ENCODE measurements at regions not wholly inside any gene's neighbourhood (a gene's known extent, or its start where the extent isn't known, plus 50 kb on each side); places are given as distances from the start of the nearest gene placed in this dataset.

GRCh38 chr2:2889646-2890045 lies 488.0 kb downstream of the EIPR1 start:
- Histone ChIP-seq H3K79me2 (ENCODE audit: insufficient read depth, low read length) (no peaks in the 10 kb centered on the region), H3F3A (ENCODE audit: insufficient read depth, low read length) (no peaks in the 10 kb centered on the region), H3K4me3 (ENCODE audit: low read depth, low read length, poor library complexity, severe bottlenecking) (no peak overlapping the region), H3K9me2 (ENCODE audit: low read depth, low read length) (no peaks in the 10 kb centered on the region), H3K4me1 (ENCODE audit: insufficient read depth, low read length, severe bottlenecking) (no peaks in the 10 kb centered on the region), H4K20me1 (ENCODE audit: insufficient read depth, low read length) (no peaks in the 10 kb centered on the region), H3K9ac (ENCODE audit: low read length) (no peak overlapping the region), H3K27me3 (ENCODE audit: insufficient read depth, low read length) (no peaks in the 10 kb centered on the region), H3K36me3 (ENCODE audit: insufficient read depth, low read length) (no peaks in the 10 kb centered on the region), H3K9me3 (ENCODE audit: low read length) (no peaks in the 10 kb centered on the region), H3K27ac (ENCODE audit: low read depth, low read length, poor library complexity, severe bottlenecking) (no peak overlapping the region), H2AFZ (ENCODE audit: low read length) (no peak overlapping the region), H3K4me2 (ENCODE audit: low read length) (no peak overlapping the region)
- no peak for TF ChIP-seq CTCF (IDR thresholded peaks at IDR 0.05; ENCODE audit: low read length)
- TF ChIP-seq EZH2 (IDR thresholded peaks at IDR 0.05; ENCODE audit: borderline replicate concordance, low read length), result no peak

- Histone ChIP-seq H4K20me1 (ENCODE audit: insufficient read depth, low read length) (no peaks in the 10 kb centered on the region), H3K27me3 (ENCODE audit: insufficient read depth, low read length) (no peaks in the 10 kb centered on the region), H3K4me2 (ENCODE audit: low read length) (no peak overlapping the region), H3K4me1 (ENCODE audit: insufficient read depth, low read length, severe bottlenecking) (no peaks in the 10 kb centered on the region), H3K4me3 (ENCODE audit: low read depth, low read length, poor library complexity, severe bottlenecking) (no peak overlapping the region), H3K9ac (ENCODE audit: low read length) (no peak overlapping the region), H3F3A (ENCODE audit: insufficient read depth, low read length) (no peaks in the 10 kb centered on the region), H3K9me2 (ENCODE audit: low read depth, low read length) (no peaks in the 10 kb centered on the region), H3K9me3 (ENCODE audit: low read length) (no peaks in the 10 kb centered on the region), H3K79me2 (ENCODE audit: insufficient read depth, low read length) (no peaks in the 10 kb centered on the region), H2AFZ (ENCODE audit: low read length) (no peak overlapping the region), H3K36me3 (ENCODE audit: insufficient read depth, low read length) (no peaks in the 10 kb centered on the region), H3K27ac (ENCODE audit: low read depth, low read length, poor library complexity, severe bottlenecking) (no peak overlapping the region)
- TF ChIP-seq EZH2 (IDR thresholded peaks at IDR 0.05; ENCODE audit: borderline replicate concordance, low read length), result no peak
- no peak for TF ChIP-seq CTCF (IDR thresholded peaks at IDR 0.05; ENCODE audit: low read length)
These were observed 488.5 kb downstream of the EIPR1 start for GRCh38 chr2:2889141-2889540.

- Histone ChIP-seq H3K79me2 (ENCODE audit: insufficient read depth, low read length) (no peaks in the 10 kb centered on the region), H3K9me2 (ENCODE audit: low read depth, low read length) (no peaks in the 10 kb centered on the region), H3K9me3 (ENCODE audit: low read length) (no peaks in the 10 kb centered on the region), H2AFZ (ENCODE audit: low read length) (no peak overlapping the region), H3K27ac (ENCODE audit: low read depth, low read length, poor library complexity, severe bottlenecking) (no peak overlapping the region), H3K4me1 (ENCODE audit: insufficient read depth, low read length, severe bottlenecking) (no peaks in the 10 kb centered on the region), H3F3A (ENCODE audit: insufficient read depth, low read length) (no peaks in the 10 kb centered on the region), H4K20me1 (ENCODE audit: insufficient read depth, low read length) (no peaks in the 10 kb centered on the region), H3K27me3 (ENCODE audit: insufficient read depth, low read length) (no peaks in the 10 kb centered on the region; the same call in 1 of the 2 replicates), H3K4me3 (ENCODE audit: low read depth, low read length, poor library complexity, severe bottlenecking) (no peak overlapping the region), H3K36me3 (ENCODE audit: insufficient read depth, low read length) (no peaks in the 10 kb centered on the region; the same call in 1 of the 2 replicates), H3K9ac (ENCODE audit: low read length) (no peak overlapping the region), H3K4me2 (ENCODE audit: low read length) (no peak overlapping the region)
- TF ChIP-seq CTCF (IDR thresholded peaks at IDR 0.05; ENCODE audit: low read length), result no peak
- TF ChIP-seq EZH2 (IDR thresholded peaks at IDR 0.05; ENCODE audit: borderline replicate concordance, low read length), result no peak
These were observed 489.7 kb downstream of the EIPR1 start for GRCh38 chr2:2887772-2888387.
